MM.1S (cell line): ENCODE measurements at regions not wholly inside any gene's neighbourhood (a gene's known extent, or its start where the extent isn't known, plus 50 kb on each side); places are given as distances from the start of the nearest gene placed in this dataset.

ENCODE experiments used
- DNase-seq: peaks from one replicate; pipeline ENCODE4 v3.0.0-alpha.2; 2015
- H2AFZ ChIP-seq: fragments of 300-600 bp; sonication (generic); 2 replicates; pipeline ENCODE4 v1.6.0; 2016; ENCODE audit warnings: antibody characterized with exemption, low read length
- H3F3A ChIP-seq: fragments of 300-600 bp; sonication (generic); 2 replicates; pipeline ENCODE4 v1.6.1; 2016; ENCODE audit warnings: mild to moderate bottlenecking, antibody characterized with exemption, low read length, moderate library complexity, mixed read lengths; ENCODE audit not compliant: insufficient read depth
- H3K27ac ChIP-seq: fragments of 300-600 bp; sonication (generic); 2 replicates; pipeline ENCODE4 v1.5.1; 2016; ENCODE audit warnings: mild to moderate bottlenecking, low read length
- H3K27me3 ChIP-seq: fragments of 300-600 bp; sonication (generic); replicated peaks from 2 replicates; pipeline ENCODE4 v1.6.0; 2016; ENCODE audit warnings: low read length; ENCODE audit not compliant: insufficient read depth
- H3K36me3 ChIP-seq: fragments of 300-600 bp; sonication (generic); replicated peaks from 2 replicates; pipeline ENCODE4 v1.6.1; 2016; ENCODE audit warnings: mild to moderate bottlenecking, low read length, mixed read lengths; ENCODE audit not compliant: insufficient read depth
- H3K4me1 ChIP-seq: fragments of 300-600 bp; sonication (generic); 2 replicates; pipeline ENCODE4 v1.6.1; 2016; ENCODE audit warnings: low read length, mixed read lengths
- H3K4me2 ChIP-seq: fragments of 300-600 bp; sonication (generic); 2 replicates; pipeline ENCODE4 v1.6.0; 2016; ENCODE audit warnings: low read depth, low read length
- H3K4me3 ChIP-seq: fragments of 300-600 bp; sonication (generic); 2 replicates; pipeline ENCODE4 v1.5.1; 2016; ENCODE audit warnings: low read length, mixed read lengths
- H3K79me2 ChIP-seq: fragments of 300-600 bp; sonication (generic); 2 replicates; pipeline ENCODE4 v1.6.1; 2016; ENCODE audit warnings: mixed run types, low read length, mixed read lengths
- H3K9ac ChIP-seq: fragments of 300-600 bp; sonication (generic); 2 replicates; pipeline ENCODE4 v1.6.1; 2016; ENCODE audit warnings: low read length, mixed read lengths
- H3K9me2 ChIP-seq: fragments of 300-600 bp; sonication (generic); replicated peaks from 2 replicates; pipeline ENCODE4 v1.6.1; 2016; ENCODE audit warnings: mild to moderate bottlenecking, low read length, mixed read lengths; ENCODE audit not compliant: insufficient read depth
- H3K9me3 ChIP-seq: fragments of 300-600 bp; sonication (generic); replicated peaks from 2 replicates; pipeline ENCODE4 v1.6.1; 2016; ENCODE audit warnings: mild to moderate bottlenecking, low read length, mixed read lengths; ENCODE audit not compliant: insufficient read depth
- H4K20me1 ChIP-seq: fragments of 300-600 bp; sonication (generic); 2 replicates; pipeline ENCODE4 v1.6.1; 2016; ENCODE audit warnings: mild to moderate bottlenecking, low read length, moderate library complexity, mixed read lengths; ENCODE audit not compliant: insufficient read depth
- EZH2 ChIP-seq: fragments of 300-600 bp; sonication (generic); optimal IDR thresholded peaks from 2 replicates; pipeline ENCODE3; 2017; ENCODE audit warnings: low read depth, mild to moderate bottlenecking, antibody characterized with exemption, low read length, mixed read lengths
- EZH2phosphoT487 ChIP-seq: fragments of 300-600 bp; sonication (generic); IDR thresholded peaks from 2 replicates; pipeline ENCODE4 v1.6.1; 2018; ENCODE audit warnings: antibody characterized with exemption, low read length
- TF ChIP-seq, protein P1 (sequence below): fragments of 300-600 bp; sonication (generic); IDR thresholded peaks from 2 replicates; pipeline ENCODE4 v1.5.1; 2016; ENCODE audit warnings: antibody characterized with exemption, low read length, mixed read lengths

DNA sequence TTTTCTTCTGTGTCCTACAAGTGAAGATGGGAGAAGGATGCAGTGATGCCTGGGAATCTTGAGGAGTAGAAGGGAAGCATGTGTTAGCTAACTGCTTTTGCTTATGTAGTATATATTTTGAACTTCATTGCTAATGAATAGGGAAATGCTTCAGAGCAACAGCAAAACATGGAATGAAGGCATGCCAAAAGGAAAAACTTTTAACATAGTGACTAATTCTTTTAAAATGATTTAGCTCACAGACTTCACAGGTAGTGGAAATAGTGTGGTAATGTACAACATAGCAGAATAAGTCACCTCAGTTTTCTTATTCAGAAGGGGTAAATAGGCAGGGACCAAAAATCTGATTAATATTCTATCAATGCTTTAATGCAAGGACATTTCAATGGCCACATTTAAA lies 95.5 kb downstream of the LYPLAL1 start:
- no peaks in the 10 kb centered on the region for H4K20me1 ChIP-seq
- H3K4me2 ChIP-seq, result no peak overlapping the region
- H3K27me3 ChIP-seq, result no peaks in the 10 kb centered on the region
- no peak overlapping the region for H2AFZ ChIP-seq
- H3F3A ChIP-seq, result no peaks in the 10 kb centered on the region
- TF ChIP-seq, protein P1, sequence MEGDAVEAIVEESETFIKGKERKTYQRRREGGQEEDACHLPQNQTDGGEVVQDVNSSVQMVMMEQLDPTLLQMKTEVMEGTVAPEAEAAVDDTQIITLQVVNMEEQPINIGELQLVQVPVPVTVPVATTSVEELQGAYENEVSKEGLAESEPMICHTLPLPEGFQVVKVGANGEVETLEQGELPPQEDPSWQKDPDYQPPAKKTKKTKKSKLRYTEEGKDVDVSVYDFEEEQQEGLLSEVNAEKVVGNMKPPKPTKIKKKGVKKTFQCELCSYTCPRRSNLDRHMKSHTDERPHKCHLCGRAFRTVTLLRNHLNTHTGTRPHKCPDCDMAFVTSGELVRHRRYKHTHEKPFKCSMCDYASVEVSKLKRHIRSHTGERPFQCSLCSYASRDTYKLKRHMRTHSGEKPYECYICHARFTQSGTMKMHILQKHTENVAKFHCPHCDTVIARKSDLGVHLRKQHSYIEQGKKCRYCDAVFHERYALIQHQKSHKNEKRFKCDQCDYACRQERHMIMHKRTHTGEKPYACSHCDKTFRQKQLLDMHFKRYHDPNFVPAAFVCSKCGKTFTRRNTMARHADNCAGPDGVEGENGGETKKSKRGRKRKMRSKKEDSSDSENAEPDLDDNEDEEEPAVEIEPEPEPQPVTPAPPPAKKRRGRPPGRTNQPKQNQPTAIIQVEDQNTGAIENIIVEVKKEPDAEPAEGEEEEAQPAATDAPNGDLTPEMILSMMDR, result no peak
- TF ChIP-seq EZH2phosphoT487 (no peak), EZH2 (no peak)
- no peaks in the 10 kb centered on the region for H3K4me1 ChIP-seq
- H3K9me2 ChIP-seq, result no peaks in the 10 kb centered on the region
- H3K9me3 ChIP-seq, result no peaks in the 10 kb centered on the region
- H3K27ac ChIP-seq, result no peak overlapping the region
- no peaks in the 10 kb centered on the region for H3K36me3 ChIP-seq
- no peak overlapping the region for H3K9ac ChIP-seq
- H3K79me2 ChIP-seq, result no peaks in the 10 kb centered on the region
- H3K4me3 ChIP-seq, result no peak overlapping the region
- DNase-seq, result no peak

DNA sequence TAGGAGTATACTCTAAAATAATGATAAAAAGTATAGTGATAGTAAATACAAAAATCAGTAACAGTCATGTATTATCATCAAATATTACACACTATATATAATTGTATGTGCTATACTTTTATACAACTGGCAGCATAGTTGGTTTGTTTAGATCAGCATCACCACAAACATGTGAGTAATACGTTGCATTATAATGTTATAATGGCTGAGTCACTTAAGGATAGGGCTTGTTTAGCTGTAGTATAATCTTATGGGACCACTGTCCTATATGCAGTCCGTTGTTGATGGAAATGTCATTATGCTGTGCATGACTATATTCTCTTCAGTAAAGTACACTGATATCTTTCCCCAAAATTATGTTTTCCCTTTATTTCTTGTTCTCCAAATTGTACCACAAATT lies 92.8 kb downstream of the LYPLAL1 start:
- H3K4me1 ChIP-seq, result no peaks in the 10 kb centered on the region
- no peaks in the 10 kb centered on the region for H3K27me3 ChIP-seq
- H3K4me3 ChIP-seq, result no peak overlapping the region
- no peaks in the 10 kb centered on the region for H4K20me1 ChIP-seq
- no peaks in the 10 kb centered on the region for H3K9me3 ChIP-seq
- no peaks in the 10 kb centered on the region for H3K79me2 ChIP-seq
- no peak overlapping the region for H3K4me2 ChIP-seq
- no peak overlapping the region for H3K9ac ChIP-seq
- no peak for DNase-seq
- H3F3A ChIP-seq, result no peaks in the 10 kb centered on the region
- no peak for TF ChIP-seq EZH2phosphoT487
- no peaks in the 10 kb centered on the region for H3K36me3 ChIP-seq
- H2AFZ ChIP-seq, result no peak overlapping the region
- H3K27ac ChIP-seq, result no peak overlapping the region
- no peaks in the 10 kb centered on the region for H3K9me2 ChIP-seq

DNA sequence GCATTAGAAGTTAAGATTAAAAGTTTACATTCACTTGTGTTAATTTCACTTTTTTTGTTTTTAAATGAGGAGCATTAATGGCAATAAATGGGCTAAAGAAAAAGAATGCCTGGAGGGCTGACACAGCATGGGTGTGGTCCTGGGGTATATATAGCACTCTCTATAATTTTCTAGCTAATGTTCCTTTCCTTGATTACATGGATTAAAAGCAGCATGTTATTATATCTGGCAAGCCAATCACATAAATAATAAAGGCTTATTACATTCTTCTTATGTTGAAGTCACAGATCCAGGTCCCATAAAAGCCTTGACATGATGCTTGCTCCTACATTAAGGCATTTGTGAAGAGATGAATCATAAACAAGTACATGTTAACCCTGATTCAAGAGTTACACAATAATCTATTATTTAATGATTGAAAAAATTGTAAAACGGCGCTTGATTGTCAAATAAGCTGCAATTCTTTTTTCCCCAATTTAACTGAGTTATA lies 91.4 kb downstream of the LYPLAL1 start:
- no peak for TF ChIP-seq EZH2phosphoT487
- TF ChIP-seq, protein P1, result no peak
- TF ChIP-seq EZH2, result no peak
- Histone ChIP-seq H3K4me2 (no peak overlapping the region), H3K27me3 (no peaks in the 10 kb centered on the region), H3K27ac (no peak overlapping the region), H3K9me2 (no peaks in the 10 kb centered on the region), H3K9ac (no peak overlapping the region), H3K9me3 (no peaks in the 10 kb centered on the region), H3K4me3 (no peak overlapping the region), H3F3A (no peaks in the 10 kb centered on the region), H3K4me1 (no peaks in the 10 kb centered on the region), H3K79me2 (no peaks in the 10 kb centered on the region), H2AFZ (no peak overlapping the region), H4K20me1 (no peaks in the 10 kb centered on the region), H3K36me3 (no peaks in the 10 kb centered on the region)
- no peak for DNase-seq

DNA sequence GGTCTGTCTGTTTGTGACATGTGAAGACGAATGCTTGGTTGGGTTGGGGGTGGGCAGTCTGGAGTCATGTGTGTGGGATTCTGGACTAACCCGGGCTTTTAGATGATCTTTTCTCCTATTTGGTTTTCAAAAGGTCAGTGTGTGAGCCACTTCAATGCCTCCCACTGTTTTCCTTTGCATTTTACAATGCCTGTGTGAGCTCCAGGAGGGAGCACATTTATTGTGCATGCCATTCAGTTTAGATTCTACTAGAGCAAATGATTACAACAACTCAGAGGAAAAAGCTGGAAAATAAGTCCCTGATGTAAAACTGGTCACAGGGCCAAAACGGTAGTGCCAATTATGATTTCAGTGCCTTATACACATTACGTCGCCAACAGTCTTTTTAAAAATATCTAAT lies 90.9 kb downstream of the LYPLAL1 start:
- no peak overlapping the region for H3K4me2 ChIP-seq
- DNase-seq, result no peak
- H3K27me3 ChIP-seq, result no peaks in the 10 kb centered on the region
- H3K9me3 ChIP-seq, result no peaks in the 10 kb centered on the region
- H4K20me1 ChIP-seq, result no peaks in the 10 kb centered on the region
- H3K79me2 ChIP-seq, result no peaks in the 10 kb centered on the region
- H2AFZ ChIP-seq, result no peak overlapping the region
- TF ChIP-seq EZH2phosphoT487 (no peak), EZH2 (no peak)
- TF ChIP-seq, protein P1, result no peak
- no peak overlapping the region for H3K9ac ChIP-seq
- no peaks in the 10 kb centered on the region for H3F3A ChIP-seq
- H3K4me3 ChIP-seq, result no peak overlapping the region
- no peaks in the 10 kb centered on the region for H3K4me1 ChIP-seq
- H3K27ac ChIP-seq, result no peak overlapping the region
- no peaks in the 10 kb centered on the region for H3K36me3 ChIP-seq
- H3K9me2 ChIP-seq, result no peaks in the 10 kb centered on the region
